ENCODE measurements at regions not wholly inside any gene's neighbourhood (a gene's known extent, or its start where the extent isn't known, plus 50 kb on each side); places are given as distances from the start of the nearest gene placed in this dataset.
"Not testable (repeated sequence)": the region's sequence is repeated elsewhere in the genome, so short reads cannot be mapped to it uniquely, and the experiment has no call there.

DNA sequence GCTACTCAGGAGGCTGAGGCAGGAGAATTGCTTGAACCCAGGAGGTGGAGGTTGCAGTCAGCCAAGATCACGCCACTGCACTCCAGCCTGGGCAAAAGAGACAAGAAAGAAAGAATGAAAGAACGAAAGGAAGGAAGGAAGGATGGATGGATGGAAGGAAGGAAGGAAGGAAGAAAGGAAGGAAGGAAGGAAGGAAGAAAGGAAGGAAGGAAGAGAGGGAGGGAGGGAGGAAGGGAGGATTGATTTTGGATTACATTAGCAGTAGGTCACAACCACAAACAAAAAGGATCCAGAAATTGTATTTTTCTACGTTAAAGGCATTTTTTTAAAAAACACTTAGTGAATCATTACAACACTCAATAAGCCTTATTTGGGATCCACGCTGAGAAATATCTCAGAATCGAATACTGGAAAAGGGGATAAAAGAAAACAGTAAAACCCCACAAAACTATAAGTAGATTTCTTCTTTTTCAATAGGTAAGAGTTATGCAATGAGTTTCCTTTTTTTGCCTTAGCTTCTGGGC is 136.9 kb upstream of the FREM1 start:
- DNase-seq (ENCODE audit: low read depth in 4 of 4, low spot score in 2 of 4) = no peak

DNA sequence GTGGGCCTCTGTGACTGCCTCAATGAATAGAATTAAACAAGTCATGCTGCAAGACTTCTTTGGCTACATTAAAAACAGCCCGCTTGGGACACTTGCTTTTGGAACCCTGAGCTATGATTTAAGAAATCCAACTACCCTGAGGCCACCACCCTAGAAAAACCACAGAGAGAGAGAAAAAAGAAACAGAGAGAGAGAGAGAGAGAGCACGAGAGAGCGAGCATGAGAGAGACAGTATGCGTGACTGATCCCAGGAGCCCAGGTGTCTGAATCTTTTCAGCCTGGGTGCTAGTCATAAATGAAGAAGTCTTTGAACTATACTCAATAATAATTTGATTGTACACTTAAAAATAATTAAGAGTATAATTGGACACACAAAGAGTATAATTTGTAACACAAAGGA is 123.1 kb upstream of the FREM1 start:
- no peak for DNase-seq (ENCODE audit: low read depth in 4 of 4, low spot score in 2 of 4)

DNA sequence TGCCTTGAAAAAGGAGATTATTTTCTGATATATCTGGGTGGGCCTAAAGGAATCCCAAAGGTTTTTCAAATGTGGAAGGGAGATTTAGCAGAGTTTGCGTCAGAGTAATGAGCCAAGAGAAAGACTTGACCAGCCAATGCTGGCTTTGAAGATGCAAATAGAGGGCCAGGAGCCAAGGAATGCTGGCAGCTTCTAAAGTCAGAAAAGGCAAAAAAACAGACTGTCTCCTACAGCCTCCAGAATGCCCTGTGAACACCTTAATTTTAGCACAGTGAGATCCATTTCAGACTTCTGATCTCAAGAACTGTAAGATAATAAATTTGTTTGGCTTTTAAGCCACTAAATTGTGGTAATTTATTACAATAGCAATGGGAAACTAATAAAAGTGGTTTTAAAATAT is 122.6 kb upstream of the FREM1 start:
- no peak for DNase-seq (ENCODE audit: low read depth in 4 of 4, low spot score in 2 of 4)

DNA sequence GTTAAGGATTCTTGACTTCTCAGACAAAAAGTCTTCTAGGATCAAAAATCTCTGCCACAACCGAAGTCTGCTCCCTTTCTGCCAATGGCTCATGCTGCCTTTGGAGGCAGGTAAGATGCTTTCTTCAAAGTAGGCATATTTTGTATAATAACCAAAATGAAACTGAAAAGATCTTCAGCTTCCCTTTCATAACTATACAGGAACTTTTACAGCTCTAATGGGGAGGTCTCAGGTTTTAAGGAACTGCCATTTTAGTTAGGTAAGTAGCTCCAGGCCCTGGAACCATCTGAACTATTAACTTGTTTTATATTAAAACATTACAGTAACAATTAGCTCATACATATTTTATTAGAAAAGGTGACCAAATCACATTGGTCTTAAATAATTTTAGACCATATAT is 110.9 kb upstream of the FREM1 start:
- DNase-seq (ENCODE audit: low read depth in 4 of 4, low spot score in 2 of 4) = no peak

DNA sequence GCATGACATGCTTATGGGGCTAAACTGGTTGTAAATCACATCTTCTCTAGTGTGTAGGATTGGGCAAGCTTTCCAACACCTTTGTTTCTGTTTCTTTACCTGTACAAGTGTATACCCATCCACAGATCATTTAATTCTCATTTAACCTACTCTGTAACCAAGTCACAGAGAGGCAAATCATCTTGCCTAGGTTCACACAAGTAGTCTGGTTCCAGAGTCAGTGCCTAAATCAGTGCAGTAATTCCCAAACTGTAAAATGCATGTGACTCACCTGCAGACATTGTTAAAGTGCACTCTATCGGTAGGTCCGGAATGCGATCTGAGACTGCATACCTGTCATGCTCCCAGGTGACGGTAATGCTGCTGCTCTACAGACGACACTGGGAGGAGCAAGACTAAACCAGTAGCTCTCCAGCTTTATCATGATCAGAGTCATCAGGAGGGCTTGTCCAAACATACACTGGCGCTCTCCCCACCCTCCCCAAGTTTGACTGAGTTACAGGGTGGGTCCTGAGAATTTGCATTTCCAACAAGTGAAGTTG is 107.9 kb upstream of the FREM1 start:
- DNase-seq (ENCODE audit: low read depth in 4 of 4, low spot score in 2 of 4) = no peak

DNA sequence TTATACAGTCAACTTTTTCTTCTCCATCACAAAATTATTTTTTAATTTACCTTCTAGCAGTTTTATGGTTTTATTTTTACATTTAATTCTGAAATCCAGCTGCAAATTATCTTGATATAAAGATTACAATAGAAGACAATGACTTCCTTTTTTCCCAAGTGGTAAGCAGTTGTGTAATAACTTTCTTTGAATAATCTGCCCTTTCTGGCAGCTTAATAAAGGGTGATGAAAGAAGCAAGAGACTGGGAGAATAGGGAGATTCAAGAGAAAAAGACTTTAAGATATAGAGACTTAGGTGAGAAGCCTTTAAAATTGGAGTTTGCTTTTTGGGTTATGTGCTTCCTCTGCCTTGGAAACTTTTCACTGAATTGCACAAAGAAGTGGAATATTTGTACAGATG is 100.4 kb upstream of the FREM1 start:
- no peak for DNase-seq (ENCODE audit: low read depth in 4 of 4, low spot score in 2 of 4)

DNA sequence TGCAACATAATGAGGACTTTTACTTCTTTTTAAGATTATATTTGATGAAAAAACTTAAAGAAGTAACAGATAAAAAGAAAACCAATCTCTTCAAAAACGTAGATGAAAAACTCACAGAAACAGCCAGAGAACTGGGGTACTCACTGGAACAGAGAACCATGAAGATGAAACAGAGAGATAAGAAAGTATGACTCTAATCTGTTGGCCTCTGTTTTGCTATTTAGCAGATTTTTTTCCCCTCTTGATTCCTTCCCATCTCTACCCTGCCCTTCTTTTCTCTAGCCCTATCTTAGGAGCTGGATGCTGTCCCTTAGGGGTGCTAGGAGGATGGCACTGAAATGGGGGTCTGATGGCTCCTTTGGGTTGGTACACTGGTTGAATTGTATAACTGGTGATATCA is 97.5 kb upstream of the FREM1 start:
- no peak for DNase-seq (ENCODE audit: low read depth in 4 of 4, low spot score in 2 of 4)

DNA sequence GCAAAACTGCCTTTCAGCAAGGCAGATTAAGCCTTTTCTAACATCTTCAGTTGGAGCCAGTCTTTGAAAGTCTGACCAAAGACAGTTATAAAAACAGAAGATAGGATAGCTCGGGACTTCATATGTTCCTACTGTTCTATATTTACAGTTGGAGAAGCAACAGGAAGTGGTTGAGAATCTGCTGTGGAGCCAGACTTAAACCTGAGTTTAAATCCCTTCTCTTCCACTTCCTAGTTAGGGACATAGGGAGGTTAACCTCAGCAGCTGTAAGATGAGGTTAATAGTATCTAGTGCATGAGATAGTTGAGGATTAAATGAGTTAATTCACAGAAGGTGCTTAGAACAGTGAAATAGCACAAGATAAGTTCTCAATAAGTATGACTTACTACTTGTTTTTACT is 84.5 kb upstream of the FREM1 start:
- DNase-seq (ENCODE audit: low read depth in 4 of 4, low spot score in 2 of 4) = no peak

DNA sequence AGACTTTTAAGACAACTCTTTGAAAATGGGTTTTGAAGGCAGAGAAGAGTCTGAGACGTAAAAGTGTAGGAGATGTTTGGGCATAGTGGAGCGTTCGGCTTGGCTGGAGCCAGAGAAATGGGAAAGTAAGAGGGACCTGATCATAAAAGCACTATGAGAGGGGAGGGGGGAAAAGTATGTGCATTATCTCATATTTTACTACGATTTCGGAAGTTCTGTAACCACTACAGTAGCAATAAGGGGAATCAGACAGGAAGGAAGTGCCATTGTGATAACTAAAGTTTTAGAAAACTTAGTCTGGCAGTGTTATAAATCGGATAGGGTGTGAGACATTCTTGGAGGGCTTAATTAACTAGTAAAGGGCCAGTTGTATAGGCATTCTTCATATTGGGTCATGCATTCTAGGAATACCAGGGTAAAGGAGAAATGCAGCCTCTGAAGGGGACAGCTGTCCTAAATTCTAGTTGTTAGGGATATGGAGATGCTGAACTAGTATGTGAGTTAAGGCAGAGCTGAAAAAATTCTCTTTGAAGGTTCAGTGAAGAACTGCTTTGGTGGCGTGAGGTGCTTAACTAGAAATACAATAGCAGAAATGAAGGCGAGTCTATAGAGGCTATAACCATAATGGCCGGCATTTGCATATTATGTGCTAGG is 83.8 kb upstream of the FREM1 start:
- no peak for DNase-seq (ENCODE audit: low read depth in 4 of 4, low spot score in 2 of 4)

DNA sequence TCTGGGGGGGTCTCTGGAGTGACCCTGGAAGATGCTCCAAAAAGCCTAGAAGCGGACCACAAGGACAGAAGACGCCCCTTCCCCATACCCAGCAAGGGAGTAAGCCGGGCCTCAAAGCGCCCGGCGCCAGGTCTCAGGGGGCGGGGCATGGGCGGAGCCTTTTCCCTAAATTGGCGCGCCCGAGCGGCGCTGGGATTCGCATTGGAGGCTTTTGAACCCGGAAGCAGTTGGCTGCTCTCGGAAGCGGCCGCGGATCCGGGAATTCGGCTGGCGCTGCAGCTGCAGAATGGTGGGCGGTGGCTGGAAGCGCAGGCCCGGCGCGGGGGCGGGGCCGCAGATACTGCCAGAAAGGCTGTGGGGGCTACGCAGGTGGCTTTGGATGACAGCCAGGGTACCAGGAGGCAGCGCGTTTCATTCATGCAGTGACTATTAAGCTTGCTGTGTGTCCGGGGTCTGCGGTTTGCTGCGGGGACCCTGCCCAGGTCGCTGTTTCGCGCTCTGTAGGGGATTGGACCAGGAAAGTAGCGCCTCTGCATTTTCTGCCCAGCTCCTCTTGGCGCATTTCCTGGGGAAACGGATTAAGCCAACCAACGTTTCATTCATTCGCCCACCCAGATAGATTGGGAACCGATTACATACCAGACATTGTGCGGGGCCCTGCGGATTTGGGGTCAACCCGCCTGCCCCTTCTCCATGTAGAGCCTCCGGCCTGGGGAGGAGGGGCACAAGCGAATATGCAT is 83.0 kb upstream of the FREM1 start:
- peak; percentile 63 to 87 (median 76) for DNase-seq (ENCODE audit: low read depth in 4 of 4, low spot score in 2 of 4)

DNA sequence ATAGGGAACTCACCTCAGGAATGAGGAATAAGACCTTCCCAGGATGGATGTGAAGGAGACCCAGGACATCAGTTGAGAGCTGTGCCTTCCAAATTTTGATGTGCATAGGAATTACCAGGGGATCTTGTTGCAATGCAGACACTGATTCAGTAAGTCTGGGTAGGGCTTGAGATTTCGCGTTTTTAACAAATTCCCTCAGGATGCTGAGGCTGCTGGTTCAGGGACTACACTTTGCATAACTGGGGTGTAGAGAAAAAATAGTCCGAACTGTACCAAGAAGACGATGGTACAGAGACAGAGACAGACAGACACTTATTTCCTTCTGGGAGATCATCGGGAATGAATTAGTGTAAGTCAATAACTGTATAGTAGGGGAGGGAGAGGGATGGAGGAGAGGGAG is 82.3 kb upstream of the FREM1 start:
- DNase-seq (ENCODE audit: low read depth in 4 of 4, low spot score in 2 of 4) = no peak

DNA sequence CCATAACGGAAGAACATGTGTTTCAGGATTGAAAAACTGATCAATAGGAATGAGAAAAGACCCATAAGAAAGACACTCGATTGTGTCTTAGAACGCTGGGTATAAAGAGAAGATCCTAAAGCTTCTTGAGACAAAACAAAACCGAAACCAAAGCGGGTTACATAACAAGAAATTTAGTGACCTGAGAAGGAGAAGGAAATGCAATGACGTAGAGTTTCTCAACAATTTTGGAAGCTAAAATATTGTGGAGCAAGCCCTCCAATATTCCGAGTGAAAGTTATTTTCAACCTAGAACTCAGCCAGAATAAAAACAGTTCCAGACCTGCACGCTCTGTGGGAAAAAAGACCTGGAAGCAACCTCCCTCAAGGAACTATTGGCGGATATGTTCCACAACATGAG is 81.9 kb upstream of the FREM1 start:
- DNase-seq (ENCODE audit: low read depth in 4 of 4, low spot score in 2 of 4) = no peak

DNA sequence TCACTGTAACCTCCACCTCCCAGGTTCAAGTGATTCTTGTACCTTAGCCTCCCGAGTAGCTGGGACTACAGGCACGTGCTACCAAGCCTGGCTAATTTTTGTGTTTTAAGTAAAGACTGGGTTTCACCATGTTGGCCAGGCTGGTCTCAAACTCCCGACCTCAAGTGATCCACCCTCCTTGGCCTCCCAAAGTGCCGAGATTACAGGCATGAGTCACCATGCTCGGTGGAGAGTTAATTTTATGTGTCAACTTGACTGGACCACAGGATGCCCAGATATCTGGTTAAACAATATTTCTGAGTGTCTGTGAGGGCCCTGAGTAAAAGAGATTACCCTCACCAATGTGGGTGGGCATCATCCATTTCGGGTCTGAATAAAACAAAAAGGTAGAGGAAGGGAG is 80.4 kb upstream of the FREM1 start:
- DNase-seq (ENCODE audit: low read depth in 4 of 4, low spot score in 2 of 4) = not testable (repeated sequence)

DNA sequence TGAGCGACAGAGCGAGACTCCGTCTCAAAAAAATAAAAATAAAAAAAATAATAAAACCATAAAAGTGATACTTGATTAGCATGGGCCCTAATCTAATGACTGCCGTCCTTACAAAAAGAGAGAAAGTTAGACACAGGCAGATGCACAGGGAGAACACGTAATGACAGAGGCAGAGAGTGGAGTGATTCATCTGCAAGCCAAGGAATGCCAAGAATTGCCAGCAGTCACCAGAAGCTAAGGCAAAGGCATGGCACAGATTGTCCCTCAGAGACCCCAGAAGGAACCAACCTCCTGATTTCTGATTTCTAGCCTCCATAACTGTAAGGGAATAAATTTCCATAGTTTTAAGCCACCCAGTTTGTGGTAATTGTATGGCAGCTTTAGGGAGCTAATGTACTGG is 79.6 kb upstream of the FREM1 start:
- DNase-seq (ENCODE audit: low read depth in 4 of 4, low spot score in 2 of 4) = no peak

DNA sequence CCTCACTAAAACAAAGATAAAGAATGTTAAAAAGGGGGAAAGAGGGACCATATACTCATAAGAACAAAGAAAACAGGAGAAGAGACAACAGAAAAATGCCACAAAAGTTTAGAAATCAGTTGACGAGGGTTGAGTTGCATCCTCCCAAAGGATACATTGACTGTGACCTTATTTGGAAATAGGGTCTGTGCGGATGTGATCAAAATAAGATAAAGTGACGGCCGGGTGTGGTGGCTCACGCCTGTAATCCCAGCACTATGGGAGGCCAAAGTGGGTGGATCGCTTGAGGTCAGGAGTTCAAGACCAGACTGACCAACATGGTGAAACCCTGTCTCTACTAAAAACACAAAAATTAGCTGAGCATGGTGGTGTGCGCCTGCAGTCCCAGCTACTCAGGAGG is 79.1 kb upstream of the FREM1 start:
- not testable (repeated sequence) for DNase-seq (ENCODE audit: low read depth in 4 of 4, low spot score in 2 of 4)

DNA sequence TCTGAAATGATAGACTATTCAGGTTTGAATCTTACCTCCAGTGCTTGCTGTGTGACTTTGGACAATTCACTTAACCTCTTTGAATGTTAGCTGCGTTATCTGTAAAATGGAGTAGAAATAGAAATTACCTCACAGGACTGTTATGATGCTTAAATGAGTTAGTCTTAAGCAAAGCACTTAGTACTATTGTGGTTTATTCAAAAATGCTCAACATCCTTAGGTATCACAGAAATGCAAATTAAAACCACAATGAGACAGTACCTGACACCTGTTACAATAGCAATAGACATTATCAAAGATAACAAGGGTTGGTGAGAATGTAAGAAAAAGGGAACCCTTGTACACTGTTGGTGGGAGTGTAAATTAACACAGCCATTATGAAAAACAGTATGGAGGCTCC is 77.6 kb upstream of the FREM1 start:
- no peak for DNase-seq (ENCODE audit: low read depth in 4 of 4, low spot score in 2 of 4)

DNA sequence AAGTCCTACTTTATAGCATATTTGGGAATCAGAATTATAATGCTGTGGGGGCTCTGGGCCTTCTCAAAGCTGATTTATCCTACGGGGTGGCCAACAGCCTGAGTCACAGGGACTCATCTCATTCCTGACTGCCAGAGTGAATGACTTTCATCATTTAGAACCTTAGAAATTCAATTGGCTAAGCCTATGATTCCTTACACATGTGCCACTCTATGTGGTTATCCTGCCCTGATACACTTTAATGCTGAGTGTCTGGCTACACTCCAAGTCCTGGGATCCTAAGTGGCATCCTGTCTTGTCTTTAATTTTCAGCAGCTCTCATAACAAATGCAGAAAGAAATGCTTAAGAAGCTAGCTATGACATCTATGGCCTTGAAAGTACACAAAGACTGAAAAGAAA is 75.2 kb upstream of the FREM1 start:
- DNase-seq (ENCODE audit: low read depth in 4 of 4, low spot score in 2 of 4) = no peak

DNA sequence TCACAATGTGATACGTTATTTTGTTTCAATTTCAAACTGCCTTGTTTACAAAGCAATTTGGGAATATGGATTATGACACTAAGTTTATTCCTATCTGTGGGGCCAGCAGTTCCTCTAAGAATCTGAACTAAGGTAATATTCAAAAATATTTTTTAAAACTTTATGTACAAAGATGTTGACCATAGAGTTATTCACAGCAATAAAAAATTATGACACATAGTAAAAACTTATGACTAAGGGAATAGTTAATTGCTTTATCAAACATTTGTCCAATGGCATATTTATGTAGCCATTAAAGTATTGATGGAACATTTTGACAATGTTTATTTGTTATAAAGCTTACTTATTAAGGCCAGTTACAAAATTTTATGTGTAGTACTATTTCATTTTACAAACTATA is 73.4 kb upstream of the FREM1 start:
- no peak for DNase-seq (ENCODE audit: low read depth in 4 of 4, low spot score in 2 of 4)

DNA sequence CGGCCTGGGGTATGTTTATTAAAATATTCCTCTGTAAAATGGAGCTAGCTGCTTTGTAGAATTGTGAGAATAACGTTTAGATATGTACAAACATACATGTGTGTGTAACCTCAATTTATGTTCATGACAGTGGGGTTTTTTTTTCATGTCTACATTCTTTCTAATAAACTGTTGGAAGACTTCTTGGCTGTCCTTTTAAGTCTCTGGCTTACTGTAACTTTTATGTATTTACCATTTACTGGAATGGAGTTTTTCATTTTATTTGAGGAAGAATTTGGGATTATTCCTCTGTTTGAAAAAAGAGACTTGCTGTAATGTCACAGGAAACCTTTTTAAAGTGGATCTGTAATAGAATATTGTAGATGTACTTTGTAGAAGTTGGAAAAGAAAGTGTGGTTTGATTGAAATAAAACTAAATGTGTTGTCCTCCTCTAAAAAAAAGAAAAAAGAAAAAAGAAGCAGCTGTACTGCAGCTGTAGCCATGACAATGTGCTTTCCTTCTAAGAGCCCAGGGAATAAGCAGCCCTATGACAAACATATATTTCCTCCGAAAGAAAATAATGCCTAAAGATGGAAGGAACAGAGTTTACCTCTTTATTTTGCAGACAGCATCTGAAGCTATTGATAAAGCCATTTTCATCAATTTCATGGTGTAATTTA is 71.2 kb upstream of the FREM1 start:
- peak in 1 of 4 donors; percentile 15 for DNase-seq (ENCODE audit: low read depth in 4 of 4, low spot score in 2 of 4)

DNA sequence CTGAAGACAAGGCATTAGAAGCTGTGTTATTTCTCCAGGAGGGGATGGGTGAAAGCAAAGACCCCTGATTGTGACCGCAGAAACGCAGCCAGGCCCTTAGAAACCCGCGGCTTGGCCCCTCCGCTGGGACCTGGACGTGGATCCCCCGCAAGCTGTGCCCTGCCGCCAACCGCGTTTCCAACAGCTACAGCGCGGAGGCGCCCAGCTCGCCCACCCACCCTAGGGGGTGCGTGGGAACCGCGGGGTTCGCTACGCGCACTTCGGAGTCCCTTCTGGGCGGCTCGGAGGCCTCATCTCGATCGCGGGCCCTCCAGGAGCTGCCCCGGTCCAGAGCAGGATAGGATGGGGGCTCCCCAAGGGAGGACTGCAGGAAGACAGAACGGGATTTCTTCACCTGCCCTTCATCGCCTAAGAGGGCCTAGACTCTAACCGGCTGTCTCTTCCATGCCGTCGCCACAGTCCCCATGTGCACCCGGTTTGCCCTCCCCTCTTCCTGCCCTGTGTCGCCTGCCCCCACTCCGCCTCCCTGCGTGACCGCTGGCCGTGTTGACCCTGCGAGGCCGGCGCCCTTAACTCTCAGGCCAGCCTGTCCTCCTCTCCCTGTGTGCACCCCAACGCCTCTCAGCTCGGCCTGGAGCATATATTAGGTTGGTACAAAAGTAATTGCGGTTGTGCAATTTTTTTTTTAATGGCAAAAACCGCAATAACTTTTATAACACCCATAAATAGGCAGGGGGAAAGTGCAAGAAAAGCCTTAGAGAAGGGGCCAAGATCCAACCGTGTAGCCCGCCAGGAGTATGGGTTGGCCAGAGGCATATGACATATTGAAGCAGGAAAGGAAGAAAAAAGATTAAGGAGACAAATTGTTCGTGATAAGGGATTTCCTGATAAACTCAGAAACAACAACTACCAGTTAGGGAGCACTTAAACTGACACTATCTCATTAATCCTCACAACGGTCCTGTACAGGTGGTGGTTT is 68.1 kb upstream of the FREM1 start:
- DNase-seq (ENCODE audit: low read depth in 4 of 4, low spot score in 2 of 4) = no peak
